Daoy (cell line): ENCODE measurements at regions not wholly inside any gene's neighbourhood (a gene's known extent, or its start where the extent isn't known, plus 50 kb on each side); places are given as distances from the start of the nearest gene placed in this dataset.
"Not testable (repeated sequence)": the region's sequence is repeated elsewhere in the genome, so short reads cannot be mapped to it uniquely, and the experiment has no call there.

ENCODE experiments used
- DNase-seq: peaks from one replicate; pipeline ENCODE4 v3.0.0-alpha.2; 2015; ENCODE audit warnings: low read depth

DNA sequence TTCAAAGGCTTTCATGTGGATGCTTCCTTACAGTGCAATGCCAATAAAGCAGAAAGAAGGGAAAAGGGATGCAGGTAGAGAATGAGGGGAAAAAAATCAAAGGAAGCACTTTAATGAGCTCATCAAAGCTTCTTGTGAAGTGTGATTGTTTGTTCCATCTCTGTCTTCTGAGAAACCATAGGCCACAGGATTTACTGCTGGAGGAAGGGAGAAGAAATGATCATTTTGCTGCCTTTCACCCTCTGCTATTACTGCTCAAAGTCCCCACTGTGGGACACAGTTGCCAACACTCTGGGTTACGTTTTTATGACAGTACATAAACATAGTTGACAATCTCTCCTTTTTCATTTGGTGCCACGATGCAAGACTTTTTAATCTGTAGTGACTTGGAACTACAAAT, 558.0 kb upstream of the TECRL start:
- DNase-seq = no peak

DNA sequence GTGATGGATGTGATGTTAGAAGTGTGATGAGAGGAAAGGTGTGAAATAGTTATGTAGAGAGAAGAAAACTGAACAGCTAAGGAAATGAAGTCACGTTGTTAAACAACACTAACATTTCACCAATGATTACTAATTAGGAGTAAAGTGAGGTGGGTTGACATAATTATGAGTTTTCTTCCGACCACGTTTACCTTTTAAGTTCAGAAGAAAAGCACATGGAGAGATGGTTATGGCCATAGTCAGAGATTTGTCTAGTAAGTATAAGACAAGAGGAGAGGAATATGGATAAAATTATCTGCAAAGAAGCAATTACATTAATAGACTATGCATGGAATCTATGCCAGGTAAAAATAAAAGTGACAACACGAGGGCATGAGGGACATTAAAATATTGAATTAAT, 551.3 kb upstream of the TECRL start:
- DNase-seq = no peak

DNA sequence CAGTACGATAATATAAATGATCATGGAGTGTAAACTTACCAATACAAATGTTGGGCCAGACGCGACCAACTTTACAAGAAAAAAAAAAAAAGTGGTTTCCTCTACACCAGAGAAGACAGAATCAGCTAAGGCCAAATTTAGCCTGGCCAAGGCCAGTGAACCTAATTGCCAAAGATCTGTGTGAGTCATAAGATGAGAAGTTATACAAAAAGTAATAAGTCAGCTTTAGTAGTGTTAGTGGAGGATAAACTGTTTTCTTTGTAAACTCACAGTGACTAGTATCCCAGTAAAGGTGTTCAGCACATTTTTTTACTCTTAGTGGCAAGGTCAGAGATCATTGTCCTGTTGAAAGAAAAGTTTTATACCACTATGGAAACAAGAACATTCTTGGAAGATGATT, 531.4 kb upstream of the TECRL start:
- no peak for DNase-seq

DNA sequence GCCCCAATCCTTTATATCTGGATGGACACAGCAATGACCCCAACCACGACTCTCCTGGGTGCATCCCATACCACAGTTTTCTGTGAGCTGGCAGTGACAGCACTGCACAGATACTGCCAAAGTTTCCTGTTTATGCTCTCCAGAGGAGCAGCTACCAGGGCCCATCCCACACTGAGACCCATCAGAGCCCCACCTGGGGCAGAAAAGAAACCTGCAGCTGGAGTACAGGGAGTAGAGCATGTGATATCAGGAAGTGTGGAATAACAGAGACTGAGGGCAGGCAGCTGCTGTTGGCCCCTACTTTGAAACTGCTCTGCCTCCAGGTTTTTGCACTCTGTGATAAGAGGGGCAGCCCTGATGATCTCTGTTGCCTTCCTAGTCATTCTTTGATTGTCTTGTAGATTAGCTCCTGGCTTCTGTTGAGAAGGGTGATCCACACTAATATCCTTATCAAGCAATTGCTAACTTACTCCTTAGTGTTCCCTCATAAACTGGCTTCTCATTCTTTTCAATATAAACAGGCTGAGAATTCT, 526.3 kb upstream of the TECRL start:
- no peak for DNase-seq

DNA sequence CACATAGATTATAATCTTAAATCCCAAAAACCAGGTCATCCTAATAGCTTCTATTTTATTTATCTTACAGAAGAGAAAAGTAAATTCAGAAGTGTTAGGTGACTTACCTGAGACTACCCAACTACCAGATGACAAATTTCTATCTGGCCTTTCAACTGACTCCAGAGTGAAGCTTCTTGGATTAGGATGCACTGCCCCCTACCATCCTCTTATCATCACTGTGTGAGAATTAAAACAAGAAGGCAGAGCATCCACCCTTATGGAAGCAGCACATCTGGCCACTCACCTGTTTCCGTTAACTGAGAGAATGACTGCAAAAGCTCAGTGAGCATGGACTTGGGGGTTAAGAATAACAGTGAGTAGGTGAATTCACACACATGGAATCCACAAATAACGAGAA, 502.6 kb upstream of the TECRL start:
- DNase-seq = no peak

DNA sequence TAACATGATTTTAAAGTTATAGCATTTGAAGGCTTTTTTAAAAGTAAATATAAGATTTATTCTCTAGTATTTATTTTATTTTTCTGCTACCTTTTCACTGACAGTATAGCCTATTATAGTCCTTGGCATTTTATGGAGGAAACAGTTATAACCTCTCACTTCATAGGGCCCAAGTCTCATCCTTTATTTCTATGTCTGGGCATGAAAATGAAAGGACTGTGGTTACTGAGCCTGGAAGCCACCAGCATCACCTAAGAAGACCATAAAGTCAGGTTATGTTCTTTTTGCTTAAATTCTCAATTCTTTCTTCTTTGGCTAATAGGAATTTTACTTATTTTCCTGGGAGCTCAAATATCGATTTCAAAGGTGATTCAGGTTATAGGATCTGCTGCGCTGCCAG, 494.7 kb upstream of the TECRL start:
- no peak for DNase-seq

DNA sequence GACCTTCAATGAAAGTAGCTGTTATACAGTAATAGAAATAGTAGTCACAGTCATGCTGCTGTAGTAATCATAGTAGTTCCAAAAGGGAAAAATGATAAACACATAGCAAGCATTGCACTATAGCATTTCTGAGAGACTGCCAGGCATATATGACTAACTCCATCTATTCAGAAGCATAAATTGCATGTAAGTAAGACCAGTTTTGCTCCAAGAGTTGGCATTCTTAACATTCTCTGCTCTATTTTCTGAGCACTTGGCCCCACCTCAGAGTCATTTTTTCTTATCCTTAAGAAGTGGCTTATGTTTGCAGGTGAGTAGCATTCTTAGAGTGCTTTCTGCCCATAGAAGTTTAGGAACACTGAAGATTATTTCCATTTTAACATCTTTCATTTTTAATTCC, 490.3 kb upstream of the TECRL start:
- no peak for DNase-seq

DNA sequence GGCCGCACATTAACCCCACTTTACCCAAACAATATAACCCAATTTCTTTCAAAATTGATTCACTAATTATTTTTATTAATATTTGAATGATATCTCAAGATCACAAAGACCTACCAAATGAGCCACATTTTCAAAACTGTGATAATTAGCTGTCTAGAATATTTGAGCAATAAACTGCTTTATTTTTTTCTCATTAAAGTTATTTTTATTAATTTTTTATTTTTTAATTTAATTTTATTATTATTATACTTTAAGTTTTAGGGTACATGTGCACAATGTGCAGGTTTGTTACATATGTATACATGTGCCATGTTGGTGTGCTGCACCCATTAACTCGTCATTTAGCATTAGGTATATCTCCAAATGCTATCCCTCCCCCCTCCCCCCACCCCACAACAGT, 489.8 kb upstream of the TECRL start:
- DNase-seq = not testable (repeated sequence)

DNA sequence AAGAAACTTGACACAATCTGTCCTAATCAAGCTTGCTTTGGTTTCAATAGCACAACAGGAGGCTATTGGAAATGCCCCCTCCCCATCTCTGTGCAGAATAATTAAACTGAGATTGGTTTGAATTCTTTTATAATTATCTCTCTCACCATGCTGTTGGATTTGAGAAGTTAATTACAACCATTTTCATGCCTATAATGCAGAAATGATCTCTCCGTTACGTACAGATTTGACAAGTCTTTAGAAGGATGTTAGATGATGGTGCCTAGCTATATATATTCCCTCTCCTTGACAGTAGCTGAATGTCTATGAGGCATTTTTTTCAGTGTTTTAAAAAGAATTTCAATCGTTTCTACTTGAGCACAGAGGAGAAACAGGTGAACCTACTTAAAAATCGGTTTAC, 488.4 kb upstream of the TECRL start:
- no peak for DNase-seq

DNA sequence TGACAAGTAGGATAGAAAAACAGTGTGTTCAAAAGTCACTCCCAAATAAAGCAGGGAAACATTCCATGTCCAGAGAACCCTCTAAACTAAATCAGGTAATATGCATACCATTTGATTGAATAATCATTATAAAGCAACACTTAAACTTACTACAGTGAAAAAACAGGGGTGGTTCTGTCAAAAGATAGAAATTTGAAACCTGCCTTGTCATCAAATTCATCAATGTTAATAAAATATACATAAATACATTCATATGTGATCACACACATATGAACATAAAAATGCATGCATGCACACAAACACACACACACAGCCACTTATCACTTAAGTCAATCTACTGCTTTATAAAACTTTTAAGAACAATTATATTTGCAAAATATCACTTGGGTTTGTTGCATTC, 485.8 kb upstream of the TECRL start:
- no peak for DNase-seq

DNA sequence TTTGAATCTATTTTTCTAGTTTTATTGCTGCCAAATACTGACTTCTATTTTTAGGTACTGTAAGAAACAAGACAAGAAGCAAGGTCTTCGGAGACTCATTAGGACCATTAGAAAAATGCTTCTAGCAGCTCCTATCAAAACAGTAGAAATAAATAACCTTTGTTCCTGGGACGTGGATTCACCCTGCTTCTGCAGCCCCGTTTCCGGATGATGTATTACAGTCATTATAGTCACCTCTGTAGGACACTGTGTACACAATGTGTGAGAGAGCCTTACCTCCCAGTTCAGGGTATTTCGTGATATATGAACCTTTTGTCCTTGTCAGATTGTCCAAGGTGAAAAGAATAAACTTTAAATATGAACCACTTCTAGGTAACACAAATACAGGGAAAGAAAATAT, 484.0 kb upstream of the TECRL start:
- DNase-seq = no peak

DNA sequence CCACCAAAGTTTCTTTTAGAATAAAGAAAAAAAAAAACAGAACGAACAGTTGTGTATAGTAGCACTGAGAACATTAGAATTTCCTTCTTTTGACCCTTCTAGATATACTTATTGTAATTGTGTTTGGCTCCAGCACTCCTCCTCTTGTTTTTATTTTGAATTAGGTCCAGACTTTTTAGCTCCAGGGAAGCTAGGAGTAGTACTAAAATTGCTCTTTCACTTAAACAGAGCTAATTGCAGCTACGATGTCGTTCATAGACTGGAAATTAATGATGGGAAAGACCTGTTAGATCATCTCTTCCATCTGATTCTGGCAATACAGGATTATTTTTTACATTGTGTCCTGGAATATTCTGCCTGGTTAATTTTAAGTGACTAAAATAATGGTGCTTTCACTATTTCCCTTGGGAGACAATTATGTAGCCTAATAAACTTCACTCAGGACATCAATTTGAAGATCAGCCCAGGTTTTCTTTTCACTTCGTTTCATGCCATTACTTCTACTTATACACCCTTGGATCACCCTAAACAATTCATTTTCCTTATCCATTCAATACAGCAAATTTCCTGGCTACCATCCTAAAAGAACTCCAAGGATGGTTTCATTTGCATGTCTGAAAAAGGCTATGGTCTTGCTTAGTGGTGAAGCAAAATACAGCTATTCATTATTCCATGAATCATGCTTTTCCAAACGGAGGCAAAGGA, 480.8 kb upstream of the TECRL start:
- DNase-seq = no peak

DNA sequence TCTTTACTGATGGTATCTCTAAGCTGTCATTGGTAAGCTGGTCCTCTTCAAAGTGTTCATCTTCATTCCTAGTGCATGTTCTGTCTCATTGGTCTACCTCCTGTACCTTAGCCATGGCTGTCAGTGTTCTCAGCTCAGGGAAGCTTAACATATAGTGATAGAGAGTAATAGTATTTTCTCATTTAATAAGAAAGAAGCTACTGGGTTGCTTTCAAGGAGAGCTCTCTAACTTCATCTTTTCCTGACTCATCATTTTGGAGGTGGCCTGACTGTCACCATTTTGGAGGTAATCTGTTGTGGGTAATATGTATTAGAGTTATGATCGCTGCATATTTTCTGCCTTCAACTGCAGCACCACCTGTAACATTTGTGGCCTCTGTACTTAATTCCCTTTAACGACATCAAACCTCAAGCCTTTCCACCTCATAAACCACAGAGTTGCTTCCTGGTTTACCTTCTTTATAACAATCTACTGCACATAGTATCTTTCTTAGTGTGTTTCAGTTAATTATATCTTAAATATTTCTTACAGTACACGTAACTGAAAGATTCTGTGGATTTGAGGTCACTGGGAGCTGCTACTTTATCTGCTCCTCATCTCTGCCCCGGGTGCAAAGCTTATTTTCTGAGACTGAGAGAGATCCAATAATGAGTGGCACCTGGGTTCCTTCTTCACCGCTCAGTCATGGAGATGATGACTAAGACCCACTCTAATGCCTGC, 474.0 kb upstream of the TECRL start:
- no peak for DNase-seq

DNA sequence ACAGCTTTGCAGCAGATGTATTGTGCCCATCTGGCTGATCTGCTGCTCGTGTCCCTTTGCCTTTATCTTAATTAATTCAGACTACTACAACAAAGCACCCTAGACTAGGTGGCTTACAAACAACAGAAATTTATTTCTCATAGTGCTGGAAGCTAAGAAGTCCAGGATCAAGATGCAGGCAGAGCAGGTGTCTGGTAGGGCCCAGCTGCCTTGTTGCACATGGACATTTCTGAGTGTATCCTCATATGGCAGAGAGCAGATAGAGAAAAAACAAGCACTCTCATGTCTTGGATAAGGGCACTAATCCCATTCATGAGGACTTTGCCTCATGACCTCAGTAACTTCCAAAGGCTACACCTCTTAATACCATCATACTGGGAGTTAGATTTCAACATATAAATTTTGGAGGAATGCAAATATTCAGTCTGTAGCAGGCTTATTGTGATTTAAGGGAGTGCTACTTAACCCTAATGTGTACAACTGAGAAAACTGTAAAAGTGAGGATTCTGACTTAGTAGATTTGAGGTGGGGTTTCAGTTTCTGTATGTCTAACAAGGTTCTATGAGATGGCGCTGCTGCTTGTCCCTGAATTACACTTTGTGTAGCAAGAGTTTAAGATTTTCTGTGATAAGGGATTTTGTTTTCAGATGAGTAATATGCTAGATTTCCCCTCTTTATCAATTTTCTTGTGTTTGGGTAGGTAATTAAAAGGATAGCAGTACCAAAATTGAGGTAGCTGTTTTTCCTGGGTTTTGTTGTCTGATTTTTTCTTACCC, 473.2 kb upstream of the TECRL start:
- no peak for DNase-seq

DNA sequence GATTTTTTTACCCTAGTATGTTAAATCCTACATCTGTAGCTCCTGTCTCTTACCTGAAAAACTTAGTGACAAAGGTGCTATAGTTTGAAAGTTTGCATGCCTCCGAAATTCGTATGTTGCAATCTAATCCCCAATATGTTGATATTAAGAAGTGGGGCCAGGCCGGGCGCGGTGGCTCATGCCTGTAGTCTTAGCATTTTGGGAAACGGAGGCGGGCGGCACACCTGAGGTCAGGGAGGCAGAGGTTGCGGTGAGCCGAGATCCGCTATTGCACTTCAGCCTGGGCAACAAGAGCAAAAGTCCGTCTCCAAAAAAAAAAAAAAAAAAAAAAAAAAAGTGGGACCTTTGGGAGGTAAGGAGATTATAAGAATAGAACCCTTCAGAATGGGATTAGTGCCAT, 471.3 kb upstream of the TECRL start:
- no peak for DNase-seq

DNA sequence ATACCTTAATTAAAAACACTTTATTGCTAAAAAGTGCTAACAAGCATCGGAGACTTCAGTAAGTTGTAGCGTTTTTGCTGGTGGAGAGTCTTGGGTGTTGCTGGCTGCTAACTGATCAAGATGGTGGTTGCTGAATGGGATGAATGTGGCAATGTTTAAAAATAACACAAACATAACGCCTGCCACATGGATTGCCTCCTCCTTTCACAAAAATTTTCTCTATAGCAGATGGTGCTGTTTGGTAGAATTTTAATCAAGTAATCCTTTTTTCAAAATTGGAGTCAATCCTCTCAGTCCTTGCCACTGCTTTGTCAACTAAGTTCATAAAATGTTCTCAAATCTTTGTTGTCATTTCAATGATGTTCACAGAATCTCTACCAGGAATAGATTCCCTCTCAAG, 466.8 kb upstream of the TECRL start:
- no peak for DNase-seq

DNA sequence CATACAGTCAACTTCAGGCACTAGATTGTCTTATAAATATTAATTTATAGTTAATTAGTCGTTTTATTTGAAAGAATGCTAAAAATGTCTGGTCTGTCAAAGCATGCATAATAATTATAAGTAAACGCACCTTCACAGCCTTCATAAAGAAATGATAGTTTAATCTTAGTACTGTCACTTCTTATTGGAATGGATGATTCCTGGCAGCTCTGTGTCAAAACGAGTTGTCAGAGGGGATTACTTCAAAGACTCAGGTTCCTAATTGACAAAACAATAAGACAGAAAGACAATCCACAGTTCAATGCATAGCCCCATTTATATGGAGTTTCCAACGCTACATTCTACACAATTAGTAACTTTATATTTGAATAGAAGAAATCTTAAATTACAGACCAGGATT, 461.3 kb upstream of the TECRL start:
- DNase-seq = no peak

DNA sequence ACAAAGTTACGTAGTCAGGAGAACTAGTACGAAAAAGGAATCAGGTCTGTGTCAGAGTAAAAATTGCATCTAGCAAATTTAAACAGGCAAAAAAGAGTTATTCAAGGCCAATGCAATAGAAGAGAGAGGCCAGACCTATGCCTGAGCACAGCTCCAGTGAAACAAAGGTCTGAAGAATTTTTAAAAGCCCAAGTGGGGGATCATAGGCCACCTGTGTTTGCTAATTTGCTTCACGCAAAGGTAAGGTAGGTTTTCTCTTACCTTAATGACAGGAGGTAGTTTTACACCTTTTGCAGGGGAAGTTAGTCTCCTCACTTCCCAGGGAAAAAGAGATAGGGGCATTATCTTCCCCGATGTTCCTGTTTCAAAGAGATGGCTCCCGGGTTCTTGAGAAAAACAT, 448.6 kb upstream of the TECRL start:
- no peak for DNase-seq

DNA sequence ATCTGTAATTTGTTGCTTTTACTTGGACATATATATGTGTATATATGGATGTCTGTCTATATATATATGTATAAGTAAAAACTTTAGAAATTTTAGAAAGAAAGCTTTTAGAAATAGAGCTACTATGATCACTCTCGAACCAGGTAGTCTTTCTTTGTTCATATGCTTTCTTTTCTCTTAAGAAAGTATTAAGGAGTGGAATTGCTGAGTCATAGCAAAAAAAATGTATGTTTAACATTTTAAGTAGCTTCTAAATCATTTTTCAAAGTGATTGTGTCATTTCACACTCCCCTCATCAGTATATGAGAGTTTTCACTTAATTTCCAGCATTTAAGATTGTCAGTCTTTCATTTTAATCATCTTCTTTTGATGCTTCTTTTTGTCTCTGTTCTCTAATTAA, 447.9 kb upstream of the TECRL start:
- no peak for DNase-seq

DNA sequence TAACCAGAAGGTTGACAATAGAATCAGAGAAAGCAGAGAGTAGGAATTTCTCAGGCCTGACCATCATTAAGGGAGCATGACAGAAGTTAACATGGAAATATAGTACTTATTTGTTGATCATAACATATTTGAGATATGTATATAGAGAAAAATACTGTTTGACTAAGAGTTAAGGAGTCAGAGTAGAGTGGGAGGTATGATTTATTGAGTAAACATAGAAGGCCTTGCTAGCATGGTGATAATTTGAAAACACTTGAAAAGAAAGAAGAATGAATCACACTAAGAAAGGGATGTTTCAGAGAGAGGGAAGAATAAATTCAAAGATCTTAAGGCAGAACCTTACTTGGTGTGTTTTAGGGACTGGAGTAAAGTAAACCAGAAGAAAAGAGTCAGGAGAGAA, 437.2 kb upstream of the TECRL start:
- DNase-seq = no peak

DNA sequence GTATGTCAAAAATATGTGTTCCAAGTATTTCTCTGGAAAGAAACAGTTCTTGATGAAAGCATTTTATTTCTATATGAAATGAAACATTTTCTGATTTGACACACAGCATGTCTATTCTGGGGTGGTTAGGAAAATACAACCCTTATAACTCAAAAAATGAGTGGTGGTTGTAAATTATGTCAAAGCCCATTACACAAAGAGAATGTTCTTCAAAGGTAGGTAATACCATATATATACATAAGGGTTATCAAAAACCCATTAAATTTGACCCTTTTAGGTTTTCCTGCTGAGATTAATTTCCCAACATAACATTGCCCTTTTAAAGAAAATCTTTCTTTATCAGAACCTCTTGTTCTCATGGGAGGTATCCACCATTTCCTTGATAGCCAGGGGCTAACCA, 420.5 kb upstream of the TECRL start:
- DNase-seq = no peak

DNA sequence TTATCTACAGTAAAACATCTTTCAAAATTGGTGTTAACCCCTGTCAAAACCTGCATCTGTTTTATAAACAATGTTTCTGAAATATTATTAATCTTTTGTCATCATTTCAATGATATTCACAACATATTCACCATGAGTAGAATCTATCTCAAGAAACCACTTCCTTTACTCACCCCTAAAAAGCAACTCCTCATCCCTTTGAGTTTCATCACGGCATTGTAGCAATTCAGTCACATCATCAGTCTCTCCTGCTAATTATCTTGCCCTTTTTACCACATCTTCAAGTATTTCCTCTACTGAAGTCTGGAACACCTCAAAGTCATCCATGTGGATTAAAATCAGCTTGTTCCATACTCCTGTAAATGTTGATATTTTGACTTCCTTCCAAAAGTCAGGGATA, 415.3 kb upstream of the TECRL start:
- DNase-seq = no peak

DNA sequence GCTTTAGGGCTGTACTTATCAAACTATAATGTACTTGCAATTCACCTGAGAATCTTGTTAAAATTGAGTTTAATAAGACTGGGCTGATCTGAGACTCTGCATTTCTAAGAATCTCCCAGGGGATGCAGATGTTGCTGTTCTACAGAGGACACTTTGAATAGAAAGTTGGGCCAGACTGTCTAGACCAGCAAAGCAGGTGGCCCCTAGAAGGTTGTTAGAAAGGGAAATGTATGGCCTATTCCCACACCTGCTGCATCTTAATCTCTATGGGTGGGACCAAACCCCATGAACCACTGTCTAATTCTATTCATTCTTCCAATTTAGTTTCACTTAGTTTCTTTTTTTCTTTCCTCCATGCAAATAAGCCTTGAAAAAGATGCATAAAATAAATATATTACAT, 413.2 kb upstream of the TECRL start:
- no peak for DNase-seq
